ENCODE measurements at regions not wholly inside any gene's neighbourhood (a gene's known extent, or its start where the extent isn't known, plus 50 kb on each side); places are given as distances from the start of the nearest gene placed in this dataset.

DNA sequence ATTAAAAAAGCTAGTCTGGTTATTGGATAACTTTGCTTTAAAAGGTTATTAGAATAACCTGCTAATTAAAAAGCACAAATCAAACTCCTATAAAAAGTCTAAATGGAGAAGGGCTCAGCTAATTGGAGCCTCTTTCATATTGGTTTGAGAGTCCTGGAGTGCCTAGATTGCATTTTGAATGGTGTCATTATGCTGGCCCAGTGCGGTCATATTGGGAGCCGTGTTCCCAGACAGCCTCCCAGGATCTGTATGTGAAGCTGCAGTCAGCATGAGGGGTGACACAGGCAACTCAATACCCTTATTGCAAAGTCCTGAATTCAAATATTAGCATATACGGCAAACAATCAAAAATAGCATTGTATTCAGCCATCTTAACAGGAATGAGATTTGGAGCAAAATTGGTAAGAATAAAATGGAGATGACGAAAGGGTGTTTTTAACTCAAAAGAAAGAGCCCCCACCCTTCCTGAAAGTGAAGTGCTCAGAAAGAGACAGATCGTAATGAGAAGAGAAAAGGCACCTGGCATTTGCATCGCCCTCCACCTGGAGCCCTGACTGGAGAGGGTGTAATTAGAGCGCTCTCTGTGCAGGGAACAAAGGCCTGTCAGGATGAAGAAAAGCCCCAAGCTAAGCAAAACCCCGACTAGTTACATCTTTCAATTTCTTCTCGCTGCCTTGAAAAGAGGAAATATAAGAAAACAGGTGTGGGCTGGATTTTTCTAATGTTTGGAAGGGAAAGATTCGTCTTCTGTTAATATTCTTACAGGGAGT is 621.0 kb upstream of the ADAMTS16 start:
- no peak for DNase-seq (ENCODE audit: low spot score)

DNA sequence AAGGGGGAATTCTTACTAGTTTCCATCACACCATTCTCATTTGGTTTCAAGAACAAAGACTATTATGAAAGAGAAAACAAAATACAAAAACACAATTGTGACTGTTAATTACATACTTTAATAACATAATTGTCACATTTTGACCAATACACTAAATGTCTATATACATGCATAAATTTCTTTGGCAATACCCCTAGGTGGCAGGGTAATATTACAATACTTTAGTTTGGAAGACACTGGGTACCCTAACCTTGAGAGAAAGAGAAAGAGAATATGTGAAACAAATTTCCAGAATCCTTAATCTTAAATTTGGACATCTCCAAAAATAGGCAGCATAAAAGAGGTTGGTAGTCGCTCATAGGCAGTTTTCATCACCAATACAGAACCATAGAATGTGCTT is 619.6 kb upstream of the ADAMTS16 start:
- no peak for DNase-seq (ENCODE audit: low spot score)

GRCh38 chr5:4523038-4523437 is 617.1 kb upstream of the ADAMTS16 start:
- DNase-seq (ENCODE audit: low spot score) = no peak

GRCh38 chr5:4531756-4532704 is 608.1 kb upstream of the ADAMTS16 start:
- DNase-seq (ENCODE audit: low spot score) = no peak

GRCh38 chr5:4532705-4533080 is 607.4 kb upstream of the ADAMTS16 start:
- DNase-seq (ENCODE audit: low spot score) = no peak

GRCh38 chr5:4533457-4534105 is 606.5 kb upstream of the ADAMTS16 start:
- DNase-seq (ENCODE audit: low spot score) = no peak

DNA sequence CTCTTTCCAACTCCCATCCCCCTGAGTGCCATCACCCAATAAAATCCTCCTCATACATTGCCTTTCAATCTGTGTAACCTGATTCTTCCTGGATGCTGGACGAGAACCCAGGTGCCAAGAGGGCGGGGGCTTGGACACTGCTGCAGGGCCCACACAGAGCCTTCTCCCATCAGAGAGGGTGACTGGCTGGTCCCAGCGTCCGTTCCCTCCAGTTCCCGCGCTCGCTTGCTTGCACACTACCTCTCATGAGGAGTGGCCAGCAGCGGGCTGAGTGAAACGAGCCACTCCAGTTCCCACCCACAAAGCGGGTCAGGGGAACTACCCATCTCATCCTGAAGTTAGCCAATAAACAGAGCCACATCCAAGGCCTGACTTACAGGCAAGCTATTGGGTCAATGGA is 602.6 kb upstream of the ADAMTS16 start:
- no peak for DNase-seq (ENCODE audit: low spot score)

DNA sequence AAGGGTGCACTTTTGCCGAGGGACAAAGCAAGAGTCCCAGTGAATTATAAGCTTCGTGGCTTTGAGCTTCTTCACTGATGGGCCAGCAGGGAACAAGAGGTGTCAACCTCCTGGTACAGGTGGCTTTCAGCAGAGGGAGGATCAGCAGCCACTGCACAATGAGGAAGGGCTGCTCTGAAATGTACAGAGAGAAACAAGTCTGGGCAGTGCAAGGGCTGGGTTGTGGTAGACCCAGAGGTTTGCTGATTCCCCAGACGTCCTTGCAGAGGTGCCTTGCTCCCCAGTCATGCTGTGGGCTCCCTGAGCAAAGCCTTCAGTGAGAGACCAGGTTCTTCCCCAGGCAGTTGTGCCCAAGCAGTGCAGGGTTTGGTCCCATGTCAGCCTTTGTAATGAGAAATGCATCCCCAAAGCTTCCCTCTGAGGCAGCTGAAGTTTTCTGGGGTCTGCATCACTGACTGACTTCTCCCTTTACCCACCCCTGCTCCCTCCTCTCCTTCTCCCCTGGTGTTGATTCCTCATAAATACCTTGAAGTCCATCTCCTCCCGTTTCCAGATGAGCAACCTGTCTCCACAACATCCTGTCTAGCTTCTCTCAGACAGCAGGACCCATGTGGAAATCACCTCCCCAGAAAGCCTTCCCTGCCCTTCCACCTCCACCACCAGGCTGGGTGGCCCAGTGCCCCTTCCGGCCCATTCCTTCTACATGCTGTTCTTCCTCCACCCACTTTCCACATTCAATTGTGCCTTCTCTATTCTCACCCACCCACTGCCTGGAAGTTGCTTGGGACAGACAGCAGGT is 599.6 kb upstream of the ADAMTS16 start:
- no peak for DNase-seq (ENCODE audit: low spot score)

DNA sequence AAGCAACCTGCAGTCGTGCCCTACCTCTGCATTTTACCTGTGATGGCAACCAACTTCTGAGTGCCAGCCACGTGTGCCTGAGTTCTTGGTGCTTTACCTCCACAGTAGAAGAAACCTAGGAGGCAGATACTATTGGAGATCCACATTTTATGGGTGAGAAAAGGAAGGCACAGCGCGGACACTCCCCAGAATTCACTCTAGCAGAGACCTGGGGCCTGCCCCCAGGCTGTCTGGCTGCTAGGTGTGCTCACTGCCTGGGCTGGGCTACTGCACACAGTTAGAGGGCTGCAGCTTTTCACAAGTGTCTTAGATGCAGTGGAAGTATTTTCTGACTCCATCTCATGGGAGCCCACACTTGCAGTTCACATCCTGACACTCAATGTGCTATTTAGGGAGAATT is 598.8 kb upstream of the ADAMTS16 start:
- DNase-seq (ENCODE audit: low spot score) = no peak

GRCh38 chr5:4542145-4542778 is 597.9 kb upstream of the ADAMTS16 start:
- DNase-seq (ENCODE audit: low spot score) = no peak

GRCh38 chr5:4544049-4544670 is 596.0 kb upstream of the ADAMTS16 start:
- no peak for DNase-seq (ENCODE audit: low spot score)

DNA sequence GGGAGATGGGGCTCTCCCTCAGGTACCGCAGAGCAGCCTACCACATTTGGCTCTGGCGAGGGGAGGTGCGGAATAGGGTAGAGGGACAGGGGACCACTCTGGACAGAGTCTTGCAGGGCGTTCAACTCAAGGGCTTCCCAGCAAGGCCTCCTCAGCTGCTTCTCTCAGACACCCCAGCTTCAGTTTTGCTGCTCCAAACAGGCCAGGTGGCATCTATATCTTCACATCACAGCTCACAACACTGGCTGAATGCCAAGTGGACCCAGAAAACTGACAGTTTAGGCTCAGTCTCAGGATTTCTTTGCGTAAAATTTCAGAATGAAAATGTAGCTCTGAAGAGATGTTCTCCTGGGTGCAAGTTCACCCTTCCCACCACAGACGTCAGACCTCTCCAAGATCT is 592.6 kb upstream of the ADAMTS16 start:
- DNase-seq (ENCODE audit: low spot score) = no peak

DNA sequence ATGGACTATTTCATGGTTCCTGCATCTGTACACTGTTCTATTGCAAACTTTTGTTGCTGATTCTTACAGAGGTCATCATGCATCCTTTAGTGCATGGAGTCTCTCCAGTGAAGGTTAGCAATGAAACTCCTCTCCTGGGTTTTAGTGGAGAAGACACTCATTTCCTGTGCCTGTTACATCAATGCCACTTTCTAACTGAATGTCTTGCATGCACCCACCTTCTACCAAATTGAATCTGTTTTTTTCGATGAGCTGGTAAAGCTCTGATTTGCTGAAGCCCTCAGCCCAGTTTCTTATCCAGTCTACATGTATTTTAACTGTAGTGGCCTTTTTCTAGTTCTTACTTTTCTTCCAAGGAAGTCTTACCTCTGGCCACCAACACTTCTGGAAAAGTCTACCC is 591.8 kb upstream of the ADAMTS16 start:
- no peak for DNase-seq (ENCODE audit: low spot score)

GRCh38 chr5:4549351-4549750 is 590.8 kb upstream of the ADAMTS16 start:
- no peak for DNase-seq (ENCODE audit: low spot score)

GRCh38 chr5:4551034-4551433 is 589.1 kb upstream of the ADAMTS16 start:
- no peak for DNase-seq (ENCODE audit: low spot score)

DNA sequence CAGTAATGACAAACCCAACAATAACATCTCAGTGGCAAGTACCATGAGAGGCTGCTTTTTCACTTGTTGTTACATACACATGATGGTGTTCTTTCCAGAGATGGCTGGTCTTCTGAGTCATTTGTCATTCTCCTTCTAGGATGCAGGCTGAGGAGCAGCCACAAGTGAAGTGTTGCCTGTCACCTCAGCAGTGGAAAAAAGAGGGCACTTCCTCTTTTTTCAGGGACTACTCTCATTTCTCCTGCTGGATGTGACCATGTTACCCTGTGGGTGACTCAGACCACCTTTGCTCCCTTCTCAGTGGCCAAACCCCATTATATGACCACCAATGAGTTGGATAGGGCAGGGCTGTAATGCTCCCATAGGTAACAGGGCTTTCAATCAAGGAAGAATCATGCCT is 587.0 kb upstream of the ADAMTS16 start:
- DNase-seq (ENCODE audit: low spot score) = no peak

- no peak for DNase-seq (ENCODE audit: low spot score)
These were observed 586.2 kb upstream of the ADAMTS16 start for GRCh38 chr5:4553978-4554377.

GRCh38 chr5:4555725-4556285 is 584.3 kb upstream of the ADAMTS16 start:
- no peak for DNase-seq (ENCODE audit: low spot score)

DNA sequence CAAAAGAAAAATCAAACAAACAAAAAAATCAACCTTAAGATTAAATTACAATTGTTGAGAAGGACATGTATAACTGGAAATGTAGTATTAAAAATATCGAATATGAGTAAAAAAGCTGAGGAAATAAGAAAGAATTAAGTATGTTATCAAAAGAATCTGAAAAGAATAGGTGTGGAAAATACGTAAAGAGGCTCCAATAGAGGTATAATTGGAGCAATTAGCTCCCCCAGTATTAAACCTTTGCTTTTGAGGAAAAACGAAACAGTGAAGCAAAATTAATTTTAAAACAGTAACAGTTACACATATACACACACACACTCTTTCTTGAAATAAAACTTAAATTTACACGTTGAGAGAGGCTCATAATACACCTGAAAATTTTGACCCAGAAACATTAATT is 578.7 kb upstream of the ADAMTS16 start:
- DNase-seq (ENCODE audit: low spot score) = no peak

DNA sequence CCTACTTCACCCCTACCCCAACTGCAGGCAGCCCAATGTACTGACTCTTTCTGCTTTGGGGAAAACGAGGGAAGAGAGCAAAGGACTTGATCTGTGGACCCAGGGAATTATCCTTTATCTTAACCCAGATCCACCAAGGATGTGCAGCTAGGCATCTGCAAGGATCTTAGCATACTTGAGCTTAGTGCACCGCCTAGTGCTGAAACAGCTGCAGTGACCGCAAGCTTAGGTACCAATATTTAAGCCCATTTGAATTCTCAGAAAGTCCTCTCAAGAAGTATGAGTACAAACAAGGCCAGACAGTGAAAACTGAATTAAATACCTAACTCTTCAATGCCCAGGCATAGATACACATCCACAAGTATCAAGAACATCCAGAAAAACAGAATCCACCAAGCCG is 576.7 kb upstream of the ADAMTS16 start:
- no peak for DNase-seq (ENCODE audit: low spot score)

All from pons (tissue), 1 donor.